Skeletal muscle satellite cell (primary cell): ENCODE measurements at regions not wholly inside any gene's neighbourhood (a gene's known extent, or its start where the extent isn't known, plus 50 kb on each side); places are given as distances from the start of the nearest gene placed in this dataset.
A peak's percentile ranks its signal among the peaks of the same experiment; 100 is the strongest.

Experiments used
- H3K27me3 ChIP-seq: 2 replicates; pipeline ENCODE4 v1.7.0; 2013; ENCODE audit warnings: low read length; ENCODE audit not compliant: control insufficient read depth, insufficient read depth
- H3K36me3 ChIP-seq: 2 replicates; pipeline ENCODE4 v1.7.0; 2013; ENCODE audit warnings: mild to moderate bottlenecking, control low read depth, low read length; ENCODE audit not compliant: insufficient read depth
- H3K4me1 ChIP-seq: 2 replicates; pipeline ENCODE4 v1.7.0; 2013; ENCODE audit warnings: low read length; ENCODE audit not compliant: control insufficient read depth, insufficient read depth
- H3K4me2 ChIP-seq: 2 replicates; pipeline ENCODE4 v1.7.0; 2013; ENCODE audit warnings: mild to moderate bottlenecking, low read length
- H3K4me3 ChIP-seq: 2 replicates; pipeline ENCODE4 v1.7.0; 2013; ENCODE audit warnings: low read length
- H3K9ac ChIP-seq: 2 replicates; pipeline ENCODE4 v1.7.0; 2013; ENCODE audit warnings: mild to moderate bottlenecking, low read depth, low read length, moderate library complexity
- H3K9me3 ChIP-seq: replicated peaks from 2 replicates; pipeline ENCODE4 v1.7.0; 2013; ENCODE audit warnings: mild to moderate bottlenecking, control low read depth, low read length

GRCh38 chr4:174152717-174153466, 130.6 kb downstream of the FBXO8 start:
- no peaks in the 10 kb centered on the region for H3K27me3 ChIP-seq
- H3K4me3 ChIP-seq, result no peak overlapping the region
- H3K36me3 ChIP-seq, result no peaks in the 10 kb centered on the region
- H3K4me1 ChIP-seq, result peaks cover 29% of the 10 kb centered on the region
- H3K4me2 ChIP-seq, result peak overlapping the region; percentile 28
- no peak overlapping the region for H3K9ac ChIP-seq
- no peaks in the 10 kb centered on the region for H3K9me3 ChIP-seq

GRCh38 chr4:174147863-174148262, 135.6 kb downstream of the FBXO8 start:
- H3K36me3 ChIP-seq, result no peaks in the 10 kb centered on the region
- no peaks in the 10 kb centered on the region for H3K9me3 ChIP-seq
- H3K9ac ChIP-seq, result no peak overlapping the region
- H3K4me3 ChIP-seq, result no peak overlapping the region
- H3K27me3 ChIP-seq, result no peaks in the 10 kb centered on the region
- no peak overlapping the region for H3K4me2 ChIP-seq
- peaks cover 5% of the 10 kb centered on the region for H3K4me1 ChIP-seq

- no peak overlapping the region for H3K4me3 ChIP-seq
- no peaks in the 10 kb centered on the region for H3K36me3 ChIP-seq
- H3K4me2 ChIP-seq, result no peak overlapping the region
- no peak overlapping the region for H3K9ac ChIP-seq
- no peaks in the 10 kb centered on the region for H3K4me1 ChIP-seq
- no peaks in the 10 kb centered on the region for H3K27me3 ChIP-seq
- H3K9me3 ChIP-seq, result no peaks in the 10 kb centered on the region
These were observed 139.4 kb downstream of the FBXO8 start for GRCh38 chr4:174144106-174144505.

GRCh38 chr4:174141876-174142275, 141.6 kb downstream of the FBXO8 start:
- no peak overlapping the region for H3K4me2 ChIP-seq
- no peak overlapping the region for H3K4me3 ChIP-seq
- H3K36me3 ChIP-seq, result no peaks in the 10 kb centered on the region
- H3K4me1 ChIP-seq, result no peaks in the 10 kb centered on the region
- no peak overlapping the region for H3K9ac ChIP-seq
- H3K9me3 ChIP-seq, result no peaks in the 10 kb centered on the region
- no peaks in the 10 kb centered on the region for H3K27me3 ChIP-seq

- Histone ChIP-seq H3K9ac (no peak overlapping the region), H3K4me2 (no peak overlapping the region), H3K9me3 (no peaks in the 10 kb centered on the region), H3K4me3 (no peak overlapping the region), H3K4me1 (peaks cover 6% of the 10 kb centered on the region), H3K27me3 (no peaks in the 10 kb centered on the region), H3K36me3 (no peaks in the 10 kb centered on the region)
These were observed 144.9 kb downstream of the FBXO8 start for GRCh38 chr4:174138616-174139015.

- Histone ChIP-seq H3K4me2 (no peak overlapping the region), H3K4me1 (peaks cover 6% of the 10 kb centered on the region)
These were observed 145.8 kb downstream of the FBXO8 start for GRCh38 chr4:174137698-174138097.

GRCh38 chr4:174135936-174136406, 147.5 kb downstream of the FBXO8 start:
- Histone ChIP-seq H3K4me2 (peak overlapping the region; percentile 68), H3K36me3 (no peaks in the 10 kb centered on the region), H3K4me3 (peak overlapping the region; percentile 52), H3K27me3 (no peaks in the 10 kb centered on the region), H3K9me3 (no peaks in the 10 kb centered on the region), H3K4me1 (peaks cover 6% of the 10 kb centered on the region), H3K9ac (peak overlapping the region; percentile 4)

More at GRCh38 chr4:174137698-174138097, 145.8 kb downstream of the FBXO8 start:
- Histone ChIP-seq H3K9me3 (no peaks in the 10 kb centered on the region), H3K9ac (no peak overlapping the region), H3K27me3 (no peaks in the 10 kb centered on the region), H3K36me3 (no peaks in the 10 kb centered on the region), H3K4me3 (no peak overlapping the region)

- Histone ChIP-seq H3K4me1 (peaks cover 6% of the 10 kb centered on the region), H3K4me2 (peak overlapping the region; percentile 68), H3K36me3 (no peaks in the 10 kb centered on the region), H3K27me3 (no peaks in the 10 kb centered on the region), H3K9me3 (no peaks in the 10 kb centered on the region), H3K9ac (no peak overlapping the region), H3K4me3 (peak overlapping the region; percentile 52)
These were observed 147.9 kb downstream of the FBXO8 start for GRCh38 chr4:174135530-174135929.

GRCh38 chr4:174134361-174134760, 149.1 kb downstream of the FBXO8 start:
- no peaks in the 10 kb centered on the region for H3K9me3 ChIP-seq
- H3K36me3 ChIP-seq, result no peaks in the 10 kb centered on the region
- H3K4me2 ChIP-seq, result peak overlapping the region; percentile 79
- no peaks in the 10 kb centered on the region for H3K27me3 ChIP-seq
- peaks cover 6% of the 10 kb centered on the region for H3K4me1 ChIP-seq
- peak overlapping the region; percentile 45 for H3K4me3 ChIP-seq
- H3K9ac ChIP-seq, result peak overlapping the region; percentile 39

- H3K9ac ChIP-seq, result no peak overlapping the region
- no peaks in the 10 kb centered on the region for H3K27me3 ChIP-seq
- H3K4me3 ChIP-seq, result no peak overlapping the region
- H3K4me1 ChIP-seq, result peaks cover 6% of the 10 kb centered on the region
- no peaks in the 10 kb centered on the region for H3K9me3 ChIP-seq
- no peak overlapping the region for H3K4me2 ChIP-seq
- no peaks in the 10 kb centered on the region for H3K36me3 ChIP-seq
These were observed 149.9 kb downstream of the FBXO8 start for GRCh38 chr4:174133551-174133950.

GRCh38 chr4:174131901-174132300, 151.6 kb downstream of the FBXO8 start:
- H3K27me3 ChIP-seq, result no peaks in the 10 kb centered on the region
- H3K4me1 ChIP-seq, result peaks cover 6% of the 10 kb centered on the region
- no peak overlapping the region for H3K9ac ChIP-seq
- H3K9me3 ChIP-seq, result no peaks in the 10 kb centered on the region
- H3K4me2 ChIP-seq, result no peak overlapping the region
- H3K36me3 ChIP-seq, result no peaks in the 10 kb centered on the region
- no peak overlapping the region for H3K4me3 ChIP-seq

- peaks cover 2% of the 10 kb centered on the region for H3K27me3 ChIP-seq
- no peak overlapping the region for H3K4me3 ChIP-seq
- H3K9me3 ChIP-seq, result no peaks in the 10 kb centered on the region
- H3K36me3 ChIP-seq, result no peaks in the 10 kb centered on the region
- H3K4me1 ChIP-seq, result peaks cover 12% of the 10 kb centered on the region
- no peak overlapping the region for H3K9ac ChIP-seq
- H3K4me2 ChIP-seq, result no peak overlapping the region
These were observed 160.8 kb downstream of the FBXO8 start for GRCh38 chr4:174122705-174123104.
